HG02798 (cell line): ENCODE measurements at regions not wholly inside any gene's neighbourhood (a gene's known extent, or its start where the extent isn't known, plus 50 kb on each side); places are given as distances from the start of the nearest gene placed in this dataset.

ENCODE experiments used
- ATAC-seq: cut with Tn5 transposase; IDR thresholded peaks from one replicate; pipeline ENCODE4 v1.9.1; 2021; ENCODE audit warnings: mild to moderate bottlenecking; ENCODE audit not compliant: unreplicated experiment, poor library complexity

- ATAC-seq = no peak
Observed at GRCh38 chr9:78831726-78832125, 534.8 kb downstream of the PSAT1 start.

GRCh38 chr9:78835928-78836450, 539.1 kb downstream of the PSAT1 start:
- no peak for ATAC-seq

GRCh38 chr9:78839252-78839651, 542.3 kb downstream of the PSAT1 start:
- ATAC-seq = no peak

- ATAC-seq = no peak
Observed at GRCh38 chr9:78848061-78848460, 551.1 kb downstream of the PSAT1 start.

GRCh38 chr9:78856144-78856543, 559.2 kb downstream of the PSAT1 start:
- no peak for ATAC-seq

- no peak for ATAC-seq
Observed at GRCh38 chr9:78856781-78857180, 559.9 kb downstream of the PSAT1 start.

GRCh38 chr9:78857373-78858225, 560.7 kb downstream of the PSAT1 start:
- ATAC-seq = no peak

GRCh38 chr9:78858266-78858665, 561.3 kb downstream of the PSAT1 start:
- no peak for ATAC-seq

GRCh38 chr9:78860801-78861475, 564.0 kb downstream of the PSAT1 start:
- no peak for ATAC-seq

- ATAC-seq = no peak
Observed at GRCh38 chr9:78863531-78863930, 566.6 kb downstream of the PSAT1 start.

- ATAC-seq = no peak
Observed at GRCh38 chr9:78865737-78866136, 568.8 kb downstream of the PSAT1 start.

- no peak for ATAC-seq
Observed at GRCh38 chr9:78866207-78867132, 569.5 kb downstream of the PSAT1 start.

GRCh38 chr9:78871086-78871451, 574.1 kb downstream of the PSAT1 start:
- no peak for ATAC-seq

GRCh38 chr9:78871452-78872331, 574.8 kb downstream of the PSAT1 start:
- no peak for ATAC-seq

- no peak for ATAC-seq
Observed at GRCh38 chr9:78874061-78874460, 577.1 kb downstream of the PSAT1 start.

- ATAC-seq = no peak
Observed at GRCh38 chr9:78879324-78880100, 582.6 kb downstream of the PSAT1 start.

- no peak for ATAC-seq
Observed at GRCh38 chr9:78881295-78881694, 584.4 kb downstream of the PSAT1 start.

- ATAC-seq = no peak
Observed at GRCh38 chr9:78882481-78882880, 585.6 kb downstream of the PSAT1 start.

GRCh38 chr9:78884611-78885150, 587.8 kb downstream of the PSAT1 start:
- no peak for ATAC-seq
